ENCODE measurements at regions not wholly inside any gene's neighbourhood (a gene's known extent, or its start where the extent isn't known, plus 50 kb on each side); places are given as distances from the start of the nearest gene placed in this dataset.

GRCh38 chr10:112874982-112875381 is 75.1 kb upstream of the TCF7L2 start:
- Histone ChIP-seq H3K9me3 (replicated peaks; ENCODE audit: control insufficient read depth, insufficient read depth, low read depth, low read length) (no peaks in the 10 kb centered on the region), H2AFZ (ENCODE audit: low read depth, low read length) (no peak overlapping the region), H3K9ac (ENCODE audit: insufficient read depth in 1 of 2, low read depth in 2 of 2, low read length in 2 of 2) (no peak overlapping the region), H3K4me1 (replicated peaks in 1 of 2; ENCODE audit: control insufficient read depth in 2 of 2, insufficient read depth in 2 of 2, low read length in 2 of 2) (no peaks in the 10 kb centered on the region), H3K4me2 (ENCODE audit: insufficient read depth, low read length) (no peak overlapping the region), H3K79me2 (ENCODE audit: control insufficient read depth, insufficient read depth, low read length) (no peaks in the 10 kb centered on the region), H3K4me3 (no peak overlapping the region), H4K20me1 (replicated peaks; ENCODE audit: control insufficient read depth, insufficient read depth, low read length) (no peaks in the 10 kb centered on the region), H3K36me3 (ENCODE audit: control insufficient read depth, insufficient read depth, low read length) (no peaks in the 10 kb centered on the region), H3K9me1 (ENCODE audit: control insufficient read depth, insufficient read depth, low read length) (no peaks in the 10 kb centered on the region), H3K27me3 (ENCODE audit: control insufficient read depth in 2 of 2, insufficient read depth in 2 of 2, low read length in 2 of 2) (no peaks in the 10 kb centered on the region; a peak in 1 of 5 replicates), H3K27ac (ENCODE audit: extremely low read depth, low read depth, low read length) (no peak overlapping the region)
- ATAC-seq (no peak), FAIRE-seq (no peak), DNase-seq (ENCODE audit: extremely low read depth in 1 of 4, low spot score in 3 of 4) (no peak)
- in situ Hi-C loops (cut with MboI) (no loop called here), intact Hi-C loops (cut with micrococcal nuclease) (no loop called here)
- no TSS peak for BruUV-seq (replicated peaks)
- POLR2A ChIA-PET, result interaction anchor here (0.5 kb wide), 1 partner anchor 313 kb away, joined by 3 read pairs; no protein-coding TSS in a partner anchor
- WGBS (ENCODE audit: insufficient coverage, low coverage, missing lambda C conversion rate), result 3% methylated on average over 4 of the region's 4 CpGs
- CTCF ChIA-PET (ENCODE audit: low intra/inter-chr PET ratio), result no interaction called here
- TF ChIP-seq ZSCAN29 (IDR thresholded peaks at IDR 0.05), result no peak
- no peak for TF ChIP-seq ETV1 (tag; conservative IDR thresholded peaks at IDR 0.05; ENCODE audit: low read depth)

- no peak for TF ChIP-seq ZNF444 (CRISPR knock-in tag; IDR thresholded peaks at IDR 0.05)
- Histone ChIP-seq H3K79me2 (ENCODE audit: control insufficient read depth, insufficient read depth, low read length) (no peaks in the 10 kb centered on the region), H3K27me3 (ENCODE audit: control insufficient read depth in 2 of 2, insufficient read depth in 2 of 2, low read length in 2 of 2) (no peaks in the 10 kb centered on the region; a peak in 1 of 5 replicates), H3K36me3 (ENCODE audit: control insufficient read depth, insufficient read depth, low read length) (no peaks in the 10 kb centered on the region), H4K20me1 (replicated peaks; ENCODE audit: control insufficient read depth, insufficient read depth, low read length) (no peaks in the 10 kb centered on the region), H3K9me3 (replicated peaks; ENCODE audit: control insufficient read depth, insufficient read depth, low read depth, low read length) (no peaks in the 10 kb centered on the region), H3K9me1 (ENCODE audit: control insufficient read depth, insufficient read depth, low read length) (no peaks in the 10 kb centered on the region), H3K9ac (ENCODE audit: insufficient read depth in 1 of 2, low read depth in 2 of 2, low read length in 2 of 2) (no peak overlapping the region), H3K27ac (ENCODE audit: extremely low read depth, low read depth, low read length) (no peak overlapping the region), H3K4me1 (replicated peaks in 1 of 2; ENCODE audit: control insufficient read depth in 2 of 2, insufficient read depth in 2 of 2, low read length in 2 of 2) (no peaks in the 10 kb centered on the region), H3K4me3 (no peak overlapping the region), H2AFZ (ENCODE audit: low read depth, low read length) (no peak overlapping the region), H3K4me2 (ENCODE audit: insufficient read depth, low read length) (no peak overlapping the region)
- ATAC-seq (no peak), DNase-seq (ENCODE audit: extremely low read depth in 1 of 4, low spot score in 3 of 4) (no peak), FAIRE-seq (no peak)
- POLR2A ChIA-PET, result no interaction called here
- 2% methylated on average over 4 of the region's 5 CpGs for WGBS (ENCODE audit: insufficient coverage, low coverage, missing lambda C conversion rate)
- intact Hi-C loops (cut with micrococcal nuclease) (no loop called here), in situ Hi-C loops (cut with MboI) (no loop called here)
- CTCF ChIA-PET (ENCODE audit: low intra/inter-chr PET ratio), result no interaction called here
- BruUV-seq (replicated peaks), result no TSS peak
Observed at GRCh38 chr10:112875476-112876267, 74.4 kb upstream of the TCF7L2 start.

Measured in K562 (cell line).